GM19351 (cell line): ENCODE measurements at regions not wholly inside any gene's neighbourhood (a gene's known extent, or its start where the extent isn't known, plus 50 kb on each side); places are given as distances from the start of the nearest gene placed in this dataset.

ENCODE experiments used
- ATAC-seq: cut with Tn5 transposase; IDR thresholded peaks from one replicate; pipeline ENCODE4 v1.9.1; 2021; ENCODE audit warnings: mild to moderate bottlenecking, moderate library complexity; ENCODE audit not compliant: unreplicated experiment

- no peak for ATAC-seq
Observed at GRCh38 chr4:153939570-153939969, 150.7 kb upstream of the SFRP2 start.

GRCh38 chr4:153938994-153939393 is 150.1 kb upstream of the SFRP2 start:
- ATAC-seq = no peak

- no peak for ATAC-seq
Observed at GRCh38 chr4:153937289-153937688, 148.4 kb upstream of the SFRP2 start.

GRCh38 chr4:153936121-153936520 is 147.2 kb upstream of the SFRP2 start:
- ATAC-seq = no peak

- ATAC-seq = no peak
Observed at GRCh38 chr4:153934688-153935017, 145.8 kb upstream of the SFRP2 start.

- ATAC-seq = no peak
Observed at GRCh38 chr4:153933915-153934687, 145.2 kb upstream of the SFRP2 start.

- ATAC-seq = no peak
Observed at GRCh38 chr4:153931804-153932203, 142.9 kb upstream of the SFRP2 start.

GRCh38 chr4:153929675-153930074 is 140.8 kb upstream of the SFRP2 start:
- no peak for ATAC-seq

- ATAC-seq = no peak
Observed at GRCh38 chr4:153927451-153927850, 138.6 kb upstream of the SFRP2 start.

- ATAC-seq = no peak
Observed at GRCh38 chr4:153922148-153922547, 133.3 kb upstream of the SFRP2 start.

- ATAC-seq = no peak
Observed at GRCh38 chr4:153919667-153920066, 130.8 kb upstream of the SFRP2 start.

GRCh38 chr4:153916273-153916755 is 127.4 kb upstream of the SFRP2 start:
- peak; percentile 96 for ATAC-seq

GRCh38 chr4:153912301-153912700 is 123.4 kb upstream of the SFRP2 start:
- no peak for ATAC-seq

- no peak for ATAC-seq
Observed at GRCh38 chr4:153909672-153910071, 120.8 kb upstream of the SFRP2 start.

GRCh38 chr4:153906231-153906630 is 117.3 kb upstream of the SFRP2 start:
- no peak for ATAC-seq

- no peak for ATAC-seq
Observed at GRCh38 chr4:153905231-153905630, 116.3 kb upstream of the SFRP2 start.

GRCh38 chr4:153904011-153904410 is 115.1 kb upstream of the SFRP2 start:
- ATAC-seq = no peak

GRCh38 chr4:153901220-153901619 is 112.3 kb upstream of the SFRP2 start:
- ATAC-seq = no peak

- ATAC-seq = no peak
Observed at GRCh38 chr4:153900426-153900825, 111.5 kb upstream of the SFRP2 start.

GRCh38 chr4:153890761-153891160 is 101.9 kb upstream of the SFRP2 start:
- ATAC-seq = no peak

GRCh38 chr4:153887217-153887616 is 98.3 kb upstream of the SFRP2 start:
- no peak for ATAC-seq

- no peak for ATAC-seq
Observed at GRCh38 chr4:153884325-153884724, 95.4 kb upstream of the SFRP2 start.

- no peak for ATAC-seq
Observed at GRCh38 chr4:153880983-153881382, 92.1 kb upstream of the SFRP2 start.
